Non-pigmented ciliary epithelial cell (primary cell): ENCODE measurements at regions not wholly inside any gene's neighbourhood (a gene's known extent, or its start where the extent isn't known, plus 50 kb on each side); places are given as distances from the start of the nearest gene placed in this dataset.

Source experiments
- DNase-seq: peaks from one replicate; pipeline ENCODE4 v3.0.0-alpha.2; 2010; ENCODE audit warnings: low read depth

DNA sequence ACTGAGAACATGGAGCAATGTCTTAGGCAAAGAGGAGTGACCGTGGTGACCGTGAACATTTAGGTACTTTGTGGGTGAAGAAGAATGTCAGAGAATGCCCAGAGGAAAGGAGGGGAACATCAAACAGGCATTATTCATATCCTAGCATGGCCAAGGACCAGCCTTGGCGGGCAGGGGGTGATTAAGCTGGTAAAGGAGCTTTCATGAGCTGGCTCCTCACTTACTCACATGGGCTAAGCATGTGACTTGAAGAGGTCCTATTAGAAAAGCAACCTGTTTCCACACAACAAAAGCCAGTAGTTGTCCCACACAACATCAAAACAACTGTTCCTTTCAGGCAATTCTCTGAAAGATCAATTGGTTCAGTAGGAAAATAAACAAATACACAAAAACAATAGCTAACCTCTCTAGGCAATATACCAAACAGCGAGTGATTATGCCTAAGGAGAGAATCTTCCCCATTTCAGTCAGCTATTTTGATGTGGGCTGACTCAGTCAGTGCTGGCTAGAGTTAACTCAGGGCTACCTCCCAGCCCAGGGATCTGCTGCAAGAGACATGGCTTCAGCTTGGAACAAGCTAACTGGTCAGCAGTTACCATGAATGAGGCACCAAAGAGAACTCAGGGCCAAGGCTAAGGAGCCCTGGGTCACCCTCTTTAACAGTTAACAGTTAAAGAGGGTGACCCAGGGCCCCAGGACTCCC is 283.5 kb downstream of the ARHGAP12 start:
- no peak for DNase-seq

DNA sequence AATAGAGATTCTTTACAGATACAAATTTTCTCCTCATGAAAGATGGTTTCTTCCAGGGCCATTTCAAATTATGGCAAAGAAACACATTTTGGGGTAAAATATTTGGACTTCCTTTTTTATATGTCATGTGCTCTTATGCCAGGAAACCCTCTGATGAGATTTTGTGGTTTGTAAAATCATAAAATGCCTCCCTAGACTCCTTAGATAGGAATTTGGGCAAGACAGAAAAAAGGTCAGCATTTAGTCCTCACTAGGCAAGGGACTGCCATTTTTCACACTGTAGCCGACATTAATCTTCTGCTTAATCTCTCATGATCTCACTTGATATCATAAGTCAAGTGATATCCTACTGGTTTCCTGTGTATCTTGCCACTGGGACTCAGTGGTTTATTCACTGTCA is 286.4 kb downstream of the ARHGAP12 start:
- DNase-seq, result no peak

DNA sequence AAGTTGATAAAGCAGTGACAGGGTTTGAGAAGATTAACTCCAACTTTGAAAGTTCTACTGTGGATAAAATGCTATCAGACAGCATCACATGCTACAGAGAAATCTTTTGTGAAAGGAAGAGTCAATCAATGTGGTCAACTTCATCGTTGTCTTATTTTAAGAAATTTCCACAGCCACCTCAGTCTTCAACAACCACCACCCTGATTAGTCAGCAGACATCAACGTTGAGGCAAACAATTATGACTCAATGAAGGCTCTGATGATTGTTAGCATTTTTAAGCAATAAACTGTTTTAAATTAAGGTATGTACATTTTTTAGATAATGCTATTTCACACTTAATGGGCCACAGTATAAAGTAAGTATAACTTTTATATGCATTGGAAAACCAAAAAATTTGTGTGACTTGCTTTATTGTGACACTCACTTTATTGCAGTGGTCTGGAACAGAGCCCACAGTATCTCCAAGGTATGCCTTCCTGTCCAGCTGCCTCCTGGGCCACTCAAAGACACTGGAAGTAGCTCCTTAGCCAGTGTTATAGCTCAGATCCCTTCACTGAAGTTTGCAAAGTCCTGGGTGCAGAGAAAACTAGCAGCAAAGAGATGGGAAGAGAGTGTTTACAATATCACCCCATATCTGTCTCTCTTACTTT is 293.1 kb downstream of the ARHGAP12 start:
- no peak for DNase-seq

DNA sequence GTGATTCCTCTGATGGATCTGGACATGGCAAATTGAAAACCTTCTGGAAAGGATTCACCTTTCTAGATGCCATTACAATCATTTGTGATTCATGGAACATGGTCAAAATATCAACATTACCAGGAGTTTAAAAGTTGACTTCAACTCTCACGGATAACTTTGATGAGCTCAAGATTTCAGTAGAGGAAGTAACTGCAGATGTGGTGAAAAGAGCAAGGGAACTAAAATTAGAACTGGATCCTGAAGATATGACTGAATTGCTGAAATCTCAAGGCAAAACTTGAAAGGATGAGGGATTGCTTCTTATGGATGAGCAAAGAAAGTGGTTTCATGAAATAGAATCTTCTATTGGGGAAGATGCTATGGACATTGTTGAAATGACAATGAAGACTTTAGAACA is 293.6 kb downstream of the ARHGAP12 start:
- DNase-seq, result no peak

DNA sequence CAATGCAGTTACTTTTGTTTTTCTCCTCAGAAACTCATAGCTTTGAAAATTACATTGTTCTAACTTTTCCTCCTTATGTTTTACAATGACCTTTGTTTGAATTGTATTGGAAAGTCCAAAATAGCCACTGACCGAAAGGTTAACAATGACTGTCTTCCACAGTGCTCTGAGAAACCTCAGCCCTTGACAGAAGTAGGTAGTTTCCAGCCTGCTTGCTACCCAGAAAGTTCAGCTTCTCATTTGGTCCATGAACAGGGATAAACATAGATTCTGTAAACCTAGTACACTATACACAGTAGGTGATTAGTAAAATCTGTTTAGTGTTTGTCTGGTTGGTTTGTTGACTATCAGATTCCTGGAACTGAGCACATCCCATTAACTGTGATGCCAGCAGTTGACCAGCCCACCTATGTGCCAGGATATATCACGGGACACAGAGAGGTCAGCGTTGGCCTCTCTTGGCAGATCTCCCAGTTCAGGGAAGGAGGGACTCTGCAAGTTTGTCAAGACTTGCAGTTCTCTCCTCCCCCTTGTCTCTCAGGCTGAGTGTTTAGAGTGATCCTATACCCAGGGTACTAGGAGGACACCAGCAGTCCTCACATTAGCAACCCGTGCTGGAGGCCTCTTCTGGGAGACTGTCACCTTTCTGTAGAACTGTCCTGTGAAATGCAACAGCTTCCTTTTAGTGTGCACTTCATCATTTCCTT is 297.6 kb downstream of the ARHGAP12 start:
- no peak for DNase-seq

DNA sequence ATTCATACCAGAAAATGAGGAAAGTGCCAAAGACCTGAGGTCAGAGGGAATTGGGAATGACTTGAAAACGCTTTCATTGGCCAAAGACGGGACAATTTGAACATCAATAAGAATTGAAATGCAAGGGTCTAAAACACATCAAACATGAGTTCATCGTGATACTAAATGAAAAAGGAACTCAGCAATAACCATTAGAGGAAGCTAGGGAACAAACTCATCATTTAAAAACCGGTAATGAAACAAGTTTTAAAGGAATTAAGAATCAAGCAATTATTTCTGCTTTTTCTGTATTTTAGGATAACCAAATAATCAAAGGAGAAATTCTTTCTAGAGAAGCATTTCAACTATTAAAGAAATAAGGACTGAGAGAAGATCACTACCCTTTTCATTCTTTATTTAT is 303.1 kb downstream of the ARHGAP12 start:
- no peak for DNase-seq

DNA sequence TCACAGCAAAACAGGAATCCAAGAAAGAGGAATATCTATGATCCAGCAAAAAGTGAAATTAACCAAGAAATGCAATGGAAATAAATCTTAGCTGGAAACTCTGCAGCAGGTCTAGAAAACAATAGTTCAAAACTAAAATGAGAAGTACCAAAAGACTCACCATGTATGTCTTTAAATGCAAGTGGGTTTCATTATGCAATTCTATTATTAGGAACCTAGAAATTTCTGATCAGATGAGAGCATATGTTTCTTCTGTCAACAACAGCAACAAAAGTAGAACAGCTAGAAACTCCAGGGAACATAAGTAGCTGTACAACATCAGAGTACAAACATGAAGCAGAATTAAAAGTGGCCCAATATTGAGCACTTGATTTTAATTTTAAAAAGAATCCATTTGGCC is 304.0 kb downstream of the ARHGAP12 start:
- DNase-seq, result no peak

DNA sequence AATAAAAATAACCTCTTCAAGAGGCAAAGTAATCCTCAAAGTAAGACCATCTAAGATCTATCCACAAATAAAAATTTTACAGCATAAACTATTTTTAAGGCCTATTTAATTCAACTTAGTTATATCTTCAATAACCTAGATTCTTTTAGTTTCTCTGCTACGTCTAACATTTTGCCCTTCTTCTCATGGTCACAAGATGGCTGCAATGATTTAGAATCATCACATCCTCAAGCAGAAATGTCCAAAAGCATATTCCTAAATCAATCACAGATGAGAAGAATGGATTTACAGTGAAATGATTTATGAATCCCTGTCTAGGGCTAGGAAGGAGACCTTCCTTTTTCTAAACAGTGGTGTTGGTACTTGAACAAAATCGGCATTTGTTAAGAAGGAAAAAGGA is 304.7 kb downstream of the ARHGAP12 start:
- no peak for DNase-seq

DNA sequence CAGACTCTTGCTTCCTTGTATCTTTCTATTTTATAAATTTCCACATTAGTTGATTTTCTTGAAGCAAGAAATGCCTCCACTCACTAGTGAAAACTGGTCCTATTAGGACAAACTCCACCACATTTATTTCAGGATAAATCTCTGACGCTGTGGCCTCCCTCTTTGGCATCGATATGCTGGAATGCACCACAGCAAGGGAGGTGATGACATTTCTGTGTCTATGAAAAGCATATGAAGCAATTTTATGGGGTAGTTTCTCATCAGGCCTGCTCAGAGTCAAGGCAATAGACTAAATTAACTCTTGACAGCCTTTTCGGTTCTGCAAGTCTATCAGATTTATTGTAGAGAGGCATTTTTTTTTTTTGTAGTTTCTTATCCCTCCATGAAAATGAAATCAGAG is 304.4 kb downstream of the ZEB1 start:
- no peak for DNase-seq

DNA sequence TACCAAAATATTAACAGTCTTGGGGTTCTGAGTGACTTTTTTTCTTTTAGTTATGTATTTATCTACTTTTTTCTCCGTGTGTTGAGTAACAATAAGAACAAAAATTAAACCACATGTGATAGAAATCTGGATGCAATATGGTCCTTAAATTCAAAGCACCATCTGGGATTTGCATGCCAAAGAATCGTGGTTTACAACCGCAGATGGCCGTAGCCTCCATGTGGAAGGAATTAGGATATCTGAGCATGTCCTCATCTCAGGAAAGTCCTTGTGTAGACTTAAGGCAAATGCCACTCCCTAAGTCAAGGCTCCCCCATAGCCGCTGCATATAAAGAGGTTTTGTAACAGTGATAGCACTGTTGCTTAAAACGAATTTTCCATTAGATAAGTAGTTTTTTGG is 304.0 kb downstream of the ZEB1 start:
- DNase-seq, result no peak

DNA sequence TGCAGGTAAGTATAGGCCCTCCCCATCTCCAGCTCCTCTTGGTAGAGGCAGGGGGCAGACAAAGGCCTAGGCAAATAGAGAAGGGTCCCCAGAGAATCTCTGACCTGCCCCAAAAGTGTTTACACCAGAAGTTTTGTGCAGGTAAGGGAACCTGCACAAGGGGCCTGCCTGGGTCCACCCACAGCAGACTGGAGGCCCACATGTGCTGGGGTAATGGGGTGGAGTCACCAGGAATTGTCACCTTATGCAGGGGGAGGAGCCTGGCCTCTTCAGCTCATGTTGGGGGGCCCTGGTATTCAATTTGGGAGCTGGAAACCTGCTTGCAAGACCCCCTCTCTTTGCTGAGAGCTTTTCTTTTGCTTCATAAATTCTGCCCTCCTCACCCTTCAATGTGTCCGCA is 302.7 kb downstream of the ZEB1 start:
- DNase-seq, result no peak

DNA sequence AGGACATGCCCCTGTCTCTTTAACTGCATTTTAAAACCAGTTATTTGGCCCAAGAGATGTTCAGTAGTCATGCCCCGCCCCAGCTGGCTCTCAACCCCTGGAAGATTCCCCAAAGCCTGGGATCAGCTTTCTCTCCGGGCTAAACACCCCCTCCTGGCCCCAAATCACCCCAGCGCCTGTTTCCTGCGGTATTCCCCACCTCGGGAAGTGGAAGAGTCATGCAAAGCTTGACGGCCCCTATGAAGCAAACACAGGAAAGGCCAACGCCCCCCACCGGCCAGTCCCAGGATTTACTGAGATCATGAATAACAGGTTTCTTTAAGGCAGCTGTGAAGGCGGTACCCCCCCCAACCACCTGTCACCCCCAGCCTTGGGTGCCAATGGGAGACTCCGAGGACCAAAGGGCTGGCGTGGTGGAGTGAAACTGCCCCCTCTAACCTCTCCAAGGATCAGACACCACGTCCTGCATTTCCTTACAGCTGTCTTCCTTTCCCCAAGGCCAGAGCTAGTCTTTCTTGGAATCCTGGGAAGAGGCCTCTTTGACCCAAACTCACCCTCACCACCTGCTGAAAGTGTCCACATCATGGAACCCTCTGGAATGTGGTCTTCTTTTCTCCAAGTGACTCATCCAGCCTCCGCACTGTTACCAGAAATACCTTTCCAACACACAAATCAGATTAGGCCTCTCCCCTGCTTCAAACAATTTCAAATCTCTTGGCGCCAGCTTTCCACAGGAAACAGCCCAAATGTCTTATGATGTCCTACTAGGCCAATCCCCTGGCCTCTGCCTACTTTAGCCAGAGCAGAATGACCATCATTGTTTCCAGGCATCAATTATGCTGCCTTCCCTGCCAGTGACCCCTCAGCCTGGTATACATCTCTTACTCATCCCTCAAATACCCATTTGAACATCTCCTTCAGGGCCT is 301.5 kb downstream of the ZEB1 start:
- DNase-seq, result peak; percentile 60

DNA sequence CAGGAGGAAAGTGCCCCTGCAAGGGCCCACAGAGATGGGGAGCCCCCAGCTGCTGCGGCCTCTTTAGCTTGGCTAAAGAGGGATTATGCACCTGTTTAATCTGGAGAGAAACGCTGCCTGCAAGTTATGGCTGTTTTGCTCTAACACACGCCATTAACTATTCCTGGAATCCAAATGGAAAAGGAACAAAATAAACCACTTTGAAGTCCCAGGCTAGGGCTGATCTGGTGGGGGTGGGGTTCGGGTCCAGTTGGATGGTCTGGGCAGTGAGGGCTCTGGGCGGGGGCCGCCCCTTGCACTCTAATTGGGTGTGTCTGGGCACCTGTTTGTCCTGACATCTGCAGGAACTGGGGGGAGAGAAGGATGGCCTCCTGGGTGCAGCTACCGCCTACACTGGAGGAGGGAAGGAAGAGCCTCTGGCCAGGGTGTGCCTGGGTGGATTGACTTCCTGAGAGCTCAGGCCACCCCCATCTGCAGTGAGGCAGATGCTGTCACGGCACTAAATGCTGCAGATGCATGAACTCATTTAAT is 300.6 kb downstream of the ZEB1 start:
- DNase-seq, result no peak

DNA sequence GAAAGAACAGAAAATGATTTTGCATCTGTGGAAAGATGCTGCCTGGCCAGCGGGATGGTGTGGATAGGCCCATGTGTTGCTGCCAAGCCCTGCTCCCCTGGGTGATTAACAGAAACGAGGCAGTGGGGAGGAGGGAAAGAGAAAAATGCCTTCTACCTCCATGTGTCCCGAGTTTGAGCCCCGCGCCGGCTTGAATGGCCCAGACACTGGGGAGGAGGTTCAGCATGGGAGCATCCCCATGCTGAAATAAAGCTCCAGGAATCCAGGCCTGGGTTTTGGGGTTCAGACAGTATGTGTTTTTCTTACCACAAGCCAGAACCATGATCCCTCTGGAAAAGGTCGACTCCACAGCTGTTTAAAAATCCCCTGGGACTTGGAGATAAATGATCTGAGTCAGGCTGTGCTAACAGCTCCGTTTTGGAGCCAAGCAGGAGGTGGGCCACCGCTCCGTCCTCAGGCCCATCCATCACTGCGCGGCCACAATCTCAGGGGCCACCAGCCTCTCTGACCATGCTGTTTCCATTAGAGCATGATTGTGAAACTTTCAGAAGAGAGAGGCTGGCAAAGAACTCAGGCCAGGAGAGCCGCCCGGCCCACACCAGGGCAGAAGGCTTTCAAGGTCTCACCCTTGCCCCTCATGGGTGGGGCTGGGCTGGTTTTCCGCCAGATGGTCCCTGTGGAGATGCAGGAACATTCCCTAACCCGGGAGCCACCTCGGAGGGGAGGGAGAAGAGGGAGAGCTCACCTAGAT is 299.7 kb downstream of the ZEB1 start:
- no peak for DNase-seq

DNA sequence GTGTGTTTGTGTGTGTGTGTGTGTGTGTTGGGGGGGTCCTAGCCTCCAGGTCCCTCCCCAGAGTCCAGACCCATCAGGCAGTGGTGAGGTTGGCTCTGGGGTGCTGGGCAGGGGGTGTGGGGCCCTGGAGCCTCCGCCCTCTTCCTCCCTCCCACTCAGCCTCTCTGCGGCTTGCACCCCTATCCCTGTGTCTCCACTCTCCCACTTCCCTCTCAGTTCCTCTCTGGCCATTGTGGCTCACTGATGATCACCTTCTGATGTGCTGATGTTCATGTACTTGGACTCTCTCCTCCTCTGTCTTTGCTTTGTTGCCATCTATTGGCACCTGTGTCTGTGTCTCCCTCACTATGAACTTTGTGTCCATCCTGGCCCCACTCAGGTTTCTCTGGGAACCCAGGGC is 298.7 kb downstream of the ZEB1 start:
- DNase-seq, result no peak

DNA sequence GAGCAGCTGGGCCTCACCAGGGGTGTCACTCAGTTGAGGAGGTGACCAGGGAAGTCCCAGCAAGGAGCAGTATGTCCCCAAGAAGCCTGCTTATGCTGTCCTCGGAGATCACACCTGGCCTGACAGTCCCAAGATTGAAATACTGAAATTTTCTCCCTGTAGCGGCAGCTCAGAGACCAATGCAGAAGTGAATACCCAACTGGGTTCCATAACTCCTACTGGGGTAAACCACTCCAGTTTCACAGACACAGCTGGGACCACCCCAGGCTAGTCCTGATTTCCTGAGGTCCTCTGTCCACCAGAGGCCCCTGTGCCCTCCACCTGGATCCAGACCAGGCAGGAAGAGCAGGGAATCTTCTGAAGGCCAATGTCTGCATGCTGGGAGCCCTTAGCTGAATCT is 298.1 kb downstream of the ZEB1 start:
- no peak for DNase-seq

DNA sequence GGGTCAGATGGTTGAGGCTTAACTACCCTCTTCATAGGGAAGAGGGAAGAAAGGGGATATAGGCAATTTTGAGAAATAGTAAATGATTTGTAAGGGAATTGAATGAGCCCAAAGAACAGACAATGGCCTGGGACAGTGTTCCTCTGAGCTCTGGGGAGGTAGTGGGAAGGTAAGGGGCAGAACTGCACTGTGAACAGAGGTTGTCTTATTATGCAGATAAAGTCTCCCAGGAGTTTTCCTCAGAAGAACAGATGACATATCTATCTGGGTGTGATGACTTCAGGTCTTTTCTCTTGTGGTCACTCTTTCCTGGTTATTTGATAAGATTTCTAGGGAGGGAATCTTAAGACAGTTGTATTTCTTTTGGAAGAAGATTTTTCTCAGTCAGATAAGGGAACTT is 296.1 kb downstream of the ZEB1 start:
- DNase-seq, result no peak

DNA sequence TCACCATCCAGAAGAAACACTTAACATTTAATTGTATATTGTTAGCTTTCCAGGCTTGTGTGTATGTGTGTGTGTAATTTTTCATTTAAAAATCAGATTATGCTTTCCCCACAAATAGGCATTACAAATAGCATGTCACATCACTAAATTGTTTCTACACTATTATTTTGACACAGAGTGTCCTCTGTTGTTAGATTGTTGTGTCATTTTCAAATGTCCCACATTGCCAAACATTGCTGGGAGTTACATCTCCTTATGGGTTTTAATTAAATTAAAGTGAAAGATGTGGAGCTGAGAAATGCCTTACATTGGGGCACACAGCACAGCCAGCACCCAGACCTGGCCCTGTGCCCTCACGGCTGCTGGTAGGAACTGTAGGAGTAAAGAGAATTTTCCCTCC is 295.6 kb downstream of the ZEB1 start:
- DNase-seq, result no peak

DNA sequence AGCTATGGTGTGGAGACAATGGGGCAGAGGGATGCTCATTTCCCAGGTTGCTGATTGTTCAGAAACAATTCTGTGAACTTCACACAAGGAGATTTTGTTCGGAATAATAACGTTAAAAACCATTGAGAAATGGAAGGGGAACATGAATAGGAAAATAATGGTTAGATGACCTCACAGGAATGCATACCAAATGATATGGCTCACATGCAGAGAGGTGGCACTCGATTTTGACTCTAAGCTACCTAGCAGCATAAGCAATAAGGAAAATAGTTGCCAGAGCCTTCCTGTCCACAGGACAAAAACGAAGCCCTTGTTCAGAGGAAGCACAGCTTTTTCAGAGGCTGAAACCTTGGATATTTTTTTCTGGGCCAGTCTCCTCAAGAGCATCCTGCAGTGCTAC is 293.1 kb downstream of the ZEB1 start:
- no peak for DNase-seq

DNA sequence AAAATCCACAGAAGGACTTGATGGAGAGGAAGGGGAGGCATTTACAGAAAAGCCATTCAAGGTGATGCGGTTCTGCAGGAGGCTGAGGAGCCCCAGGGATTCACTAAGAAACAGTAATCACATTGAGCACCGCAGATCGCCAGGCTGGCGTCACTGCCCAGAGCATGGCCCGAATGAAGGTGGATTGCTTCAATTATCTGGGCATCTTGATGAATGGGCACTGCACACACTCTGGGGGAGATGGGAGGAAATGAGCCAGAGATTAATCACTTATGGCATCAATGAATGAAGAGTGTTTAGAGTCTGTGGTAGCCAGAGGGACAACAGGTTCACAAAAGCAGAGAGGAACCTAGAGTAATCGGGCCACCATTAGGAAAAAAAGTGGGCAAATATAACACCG is 292.1 kb downstream of the ZEB1 start:
- no peak for DNase-seq

DNA sequence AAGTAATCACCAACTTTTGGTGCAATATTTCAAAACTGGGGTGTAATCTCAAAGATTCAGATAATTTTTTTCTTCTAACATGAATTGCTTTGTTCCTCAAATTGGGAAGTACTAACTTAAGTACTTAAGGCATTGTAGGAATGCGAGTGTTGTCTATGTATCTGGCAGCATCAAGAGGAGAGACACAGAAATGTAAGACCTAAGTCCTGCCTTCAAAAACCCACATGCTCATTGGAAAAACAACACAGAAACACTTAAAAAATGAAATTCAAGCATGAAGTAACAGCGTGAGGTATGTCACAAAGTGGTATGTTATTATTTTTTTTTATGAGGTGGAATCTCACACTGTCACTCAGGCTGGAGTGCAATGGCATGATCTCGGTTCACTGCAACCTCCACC is 288.5 kb downstream of the ZEB1 start:
- no peak for DNase-seq
